ENCODE measurements at regions not wholly inside any gene's neighbourhood (a gene's known extent, or its start where the extent isn't known, plus 50 kb on each side); places are given as distances from the start of the nearest gene placed in this dataset.

GRCh38 chr5:144060598-144060997, 109.9 kb downstream of the YIPF5 start:
- Mint-ChIP-seq H3K4me3 (no peak overlapping the region), H3K4me1 (ENCODE audit: unreplicated experiment) (no peaks in the 10 kb centered on the region), H3K27me3 (peaks cover 4% of the 10 kb centered on the region), H3K9me3 (no peaks in the 10 kb centered on the region), H3K27ac (no peak overlapping the region), H3K36me3 (no peaks in the 10 kb centered on the region)
- TF ChIP-seq, protein P1, sequence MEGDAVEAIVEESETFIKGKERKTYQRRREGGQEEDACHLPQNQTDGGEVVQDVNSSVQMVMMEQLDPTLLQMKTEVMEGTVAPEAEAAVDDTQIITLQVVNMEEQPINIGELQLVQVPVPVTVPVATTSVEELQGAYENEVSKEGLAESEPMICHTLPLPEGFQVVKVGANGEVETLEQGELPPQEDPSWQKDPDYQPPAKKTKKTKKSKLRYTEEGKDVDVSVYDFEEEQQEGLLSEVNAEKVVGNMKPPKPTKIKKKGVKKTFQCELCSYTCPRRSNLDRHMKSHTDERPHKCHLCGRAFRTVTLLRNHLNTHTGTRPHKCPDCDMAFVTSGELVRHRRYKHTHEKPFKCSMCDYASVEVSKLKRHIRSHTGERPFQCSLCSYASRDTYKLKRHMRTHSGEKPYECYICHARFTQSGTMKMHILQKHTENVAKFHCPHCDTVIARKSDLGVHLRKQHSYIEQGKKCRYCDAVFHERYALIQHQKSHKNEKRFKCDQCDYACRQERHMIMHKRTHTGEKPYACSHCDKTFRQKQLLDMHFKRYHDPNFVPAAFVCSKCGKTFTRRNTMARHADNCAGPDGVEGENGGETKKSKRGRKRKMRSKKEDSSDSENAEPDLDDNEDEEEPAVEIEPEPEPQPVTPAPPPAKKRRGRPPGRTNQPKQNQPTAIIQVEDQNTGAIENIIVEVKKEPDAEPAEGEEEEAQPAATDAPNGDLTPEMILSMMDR (conservative IDR thresholded peaks at IDR 0.05), result no peak
- no peak for DNase-seq (ENCODE audit: extremely low spot score, unreplicated experiment)

DNA sequence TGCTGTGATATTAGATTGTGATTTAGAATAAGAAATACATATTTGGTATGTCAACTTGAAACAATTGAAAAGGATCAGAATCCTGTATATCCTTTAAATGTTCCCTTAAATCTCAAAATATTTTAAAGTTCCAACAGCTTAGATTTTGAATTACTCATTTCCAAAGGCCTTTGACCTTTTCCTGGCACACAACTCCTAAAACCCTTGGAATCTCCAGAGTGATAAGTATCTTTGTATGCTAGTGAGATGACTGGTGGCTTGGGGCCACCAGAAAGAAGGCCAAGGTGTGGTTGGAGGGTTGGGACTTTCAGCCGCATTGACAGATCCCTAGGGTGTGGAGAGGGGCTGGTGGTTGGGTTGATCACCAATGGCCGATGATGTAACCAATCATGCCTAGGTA, 104.7 kb downstream of the YIPF5 start:
- H3K36me3 Mint-ChIP-seq, result no peaks in the 10 kb centered on the region
- no peaks in the 10 kb centered on the region for H3K27me3 Mint-ChIP-seq
- no peak for DNase-seq (ENCODE audit: extremely low spot score, unreplicated experiment)
- no peaks in the 10 kb centered on the region for H3K4me1 Mint-ChIP-seq (ENCODE audit: unreplicated experiment)
- no peak overlapping the region for H3K4me3 Mint-ChIP-seq
- TF ChIP-seq, protein P1 (conservative IDR thresholded peaks at IDR 0.05), result no peak
- no peaks in the 10 kb centered on the region for H3K9me3 Mint-ChIP-seq
- no peak overlapping the region for H3K27ac Mint-ChIP-seq

GRCh38 chr5:144072518-144072927, 97.9 kb downstream of the YIPF5 start:
- no peak overlapping the region for H3K4me3 Mint-ChIP-seq
- no peak overlapping the region for H3K27ac Mint-ChIP-seq
- H3K4me1 Mint-ChIP-seq (ENCODE audit: unreplicated experiment), result peaks cover 5% of the 10 kb centered on the region
- H3K36me3 Mint-ChIP-seq, result no peaks in the 10 kb centered on the region
- peaks cover 8% of the 10 kb centered on the region for H3K9me3 Mint-ChIP-seq
- H3K27me3 Mint-ChIP-seq, result no peaks in the 10 kb centered on the region
- no peak for DNase-seq (ENCODE audit: extremely low spot score, unreplicated experiment)
- TF ChIP-seq, protein P1 (conservative IDR thresholded peaks at IDR 0.05), result no peak

GRCh38 chr5:144076521-144077083, 93.9 kb downstream of the YIPF5 start:
- Mint-ChIP-seq H3K9me3 (peaks cover 19% of the 10 kb centered on the region), H3K4me1 (ENCODE audit: unreplicated experiment) (peaks cover 5% of the 10 kb centered on the region), H3K4me3 (no peak overlapping the region), H3K27ac (no peak overlapping the region), H3K27me3 (no peaks in the 10 kb centered on the region), H3K36me3 (no peaks in the 10 kb centered on the region)
- TF ChIP-seq, protein P1 (conservative IDR thresholded peaks at IDR 0.05), result no peak
- no peak for DNase-seq (ENCODE audit: extremely low spot score, unreplicated experiment)

GRCh38 chr5:144083185-144083584, 87.3 kb downstream of the YIPF5 start:
- TF ChIP-seq, protein P1 (conservative IDR thresholded peaks at IDR 0.05), result no peak

DNA sequence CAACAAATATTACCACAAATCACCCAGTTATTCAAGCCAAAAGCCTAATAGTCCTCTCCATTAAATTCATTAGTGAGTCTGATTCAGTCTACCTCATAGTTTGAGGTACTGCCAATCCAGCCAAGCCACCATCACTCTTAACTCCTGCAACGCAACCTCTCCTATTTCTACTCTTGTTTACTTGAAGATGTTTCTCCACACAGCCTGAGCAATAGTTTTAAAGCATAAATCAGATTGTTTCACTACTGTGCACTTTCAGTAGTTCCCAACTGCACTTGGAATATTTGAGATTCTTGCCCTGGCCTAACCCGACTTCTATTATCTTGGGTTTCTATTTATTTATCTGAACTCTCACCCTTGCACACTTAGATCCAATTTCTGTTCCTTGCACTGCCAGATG, 85.5 kb downstream of the YIPF5 start:
- Mint-ChIP-seq H3K9me3 (no peaks in the 10 kb centered on the region), H3K27ac (no peak overlapping the region), H3K36me3 (no peaks in the 10 kb centered on the region), H3K27me3 (no peaks in the 10 kb centered on the region), H3K4me1 (ENCODE audit: unreplicated experiment) (peaks cover 17% of the 10 kb centered on the region), H3K4me3 (no peak overlapping the region)
- TF ChIP-seq, protein P1 (conservative IDR thresholded peaks at IDR 0.05), result no peak
- no peak for DNase-seq (ENCODE audit: extremely low spot score, unreplicated experiment)

More at GRCh38 chr5:144083185-144083584, 87.3 kb downstream of the YIPF5 start:
- H3K9me3 Mint-ChIP-seq, result peaks cover 7% of the 10 kb centered on the region
- H3K27me3 Mint-ChIP-seq, result no peaks in the 10 kb centered on the region
- no peaks in the 10 kb centered on the region for H3K36me3 Mint-ChIP-seq
- no peak overlapping the region for H3K27ac Mint-ChIP-seq
- no peak overlapping the region for H3K4me3 Mint-ChIP-seq
- DNase-seq (ENCODE audit: extremely low spot score, unreplicated experiment), result no peak
- H3K4me1 Mint-ChIP-seq (ENCODE audit: unreplicated experiment), result no peaks in the 10 kb centered on the region

Measured in type B pancreatic cell (in vitro differentiated cells).